ENCODE measurements at regions not wholly inside any gene's neighbourhood (a gene's known extent, or its start where the extent isn't known, plus 50 kb on each side); places are given as distances from the start of the nearest gene placed in this dataset.

GRCh38 chr5:6936031-6936430 lies 222.8 kb downstream of the TENT4A start:
- no peaks in the 10 kb centered on the region for H3K79me2 ChIP-seq (ENCODE audit: control insufficient read depth, low read length)
- H3K9me3 ChIP-seq (ENCODE audit: control insufficient read depth, insufficient read depth, low read length) = no peaks in the 10 kb centered on the region
- no peak overlapping the region for H3K4me2 ChIP-seq (ENCODE audit: low read length)
- H3K36me3 ChIP-seq (ENCODE audit: control insufficient read depth, low read length) = no peaks in the 10 kb centered on the region
- no peaks in the 10 kb centered on the region for H4K20me1 ChIP-seq (ENCODE audit: control insufficient read depth, insufficient read depth, low read depth, low read length)
- H3K4me3 ChIP-seq (ENCODE audit: low read length) = no peak overlapping the region
- H3K27me3 ChIP-seq (ENCODE audit: control insufficient read depth, low read length) = no peaks in the 10 kb centered on the region
- no peaks in the 10 kb centered on the region for H3F3A ChIP-seq (ENCODE audit: control insufficient read depth, insufficient read depth)
- no peaks in the 10 kb centered on the region for H3K9me2 ChIP-seq (replicated peaks; ENCODE audit: control insufficient read depth, low read length)
- H3K4me1 ChIP-seq (ENCODE audit: control insufficient read depth, low read length) = no peaks in the 10 kb centered on the region
- no peak overlapping the region for H3K27ac ChIP-seq (ENCODE audit: low read depth, low read length)
- TF ChIP-seq CTCF (IDR thresholded peaks at IDR 0.05; ENCODE audit: low read depth, low read length, poor library complexity, severe bottlenecking) (no peak), EZH2phosphoT487 (IDR thresholded peaks at IDR 0.05; ENCODE audit: borderline replicate concordance, low read length) (no peak)

GRCh38 chr5:6937677-6938076 lies 224.4 kb downstream of the TENT4A start:
- Histone ChIP-seq H3K9me3 (ENCODE audit: control insufficient read depth, insufficient read depth, low read length) (no peaks in the 10 kb centered on the region), H4K20me1 (ENCODE audit: control insufficient read depth, insufficient read depth, low read depth, low read length) (no peaks in the 10 kb centered on the region), H3K4me1 (ENCODE audit: control insufficient read depth, low read length) (no peaks in the 10 kb centered on the region), H3K4me3 (ENCODE audit: low read length) (no peak overlapping the region), H3K27me3 (ENCODE audit: control insufficient read depth, low read length) (no peaks in the 10 kb centered on the region), H3K9me2 (replicated peaks; ENCODE audit: control insufficient read depth, low read length) (no peaks in the 10 kb centered on the region), H3F3A (ENCODE audit: control insufficient read depth, insufficient read depth) (no peaks in the 10 kb centered on the region), H3K36me3 (ENCODE audit: control insufficient read depth, low read length) (no peaks in the 10 kb centered on the region), H3K79me2 (ENCODE audit: control insufficient read depth, low read length) (no peaks in the 10 kb centered on the region), H3K4me2 (ENCODE audit: low read length) (no peak overlapping the region), H3K27ac (ENCODE audit: low read depth, low read length) (no peak overlapping the region)
- TF ChIP-seq CTCF (IDR thresholded peaks at IDR 0.05; ENCODE audit: low read depth, low read length, poor library complexity, severe bottlenecking) = no peak
- no peak for TF ChIP-seq EZH2phosphoT487 (IDR thresholded peaks at IDR 0.05; ENCODE audit: borderline replicate concordance, low read length)

DNA sequence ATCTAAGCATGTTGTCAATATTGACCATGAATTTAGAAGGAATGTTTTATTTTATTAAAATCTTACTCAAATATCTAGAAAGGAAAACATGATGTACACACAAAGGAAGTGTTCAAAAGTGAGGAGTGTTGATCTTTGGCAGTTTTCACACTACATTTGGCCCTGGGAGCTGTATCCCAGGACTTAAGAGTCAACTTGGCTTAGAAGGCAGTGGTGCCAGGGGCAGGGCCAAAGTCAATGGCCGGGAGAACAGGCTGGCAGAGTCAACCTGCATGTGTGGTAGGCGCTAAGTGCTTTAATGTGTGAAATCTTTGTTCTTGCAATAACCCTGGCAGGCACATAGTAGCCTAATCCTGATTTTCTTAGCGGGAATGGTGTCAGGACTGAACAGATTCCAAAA lies 228.4 kb downstream of the TENT4A start:
- H3K36me3 ChIP-seq (ENCODE audit: control insufficient read depth, low read length) = no peaks in the 10 kb centered on the region
- H3K4me2 ChIP-seq (ENCODE audit: low read length) = no peak overlapping the region
- H3K79me2 ChIP-seq (ENCODE audit: control insufficient read depth, low read length) = no peaks in the 10 kb centered on the region
- H3F3A ChIP-seq (ENCODE audit: control insufficient read depth, insufficient read depth) = no peaks in the 10 kb centered on the region
- TF ChIP-seq EZH2phosphoT487 (IDR thresholded peaks at IDR 0.05; ENCODE audit: borderline replicate concordance, low read length) (no peak), CTCF (IDR thresholded peaks at IDR 0.05; ENCODE audit: low read depth, low read length, poor library complexity, severe bottlenecking) (no peak)
- H3K27ac ChIP-seq (ENCODE audit: low read depth, low read length) = no peak overlapping the region
- H3K4me3 ChIP-seq (ENCODE audit: low read length) = no peak overlapping the region
- no peaks in the 10 kb centered on the region for H3K4me1 ChIP-seq (ENCODE audit: control insufficient read depth, low read length)
- H3K9me3 ChIP-seq (ENCODE audit: control insufficient read depth, insufficient read depth, low read length) = no peaks in the 10 kb centered on the region
- no peaks in the 10 kb centered on the region for H3K27me3 ChIP-seq (ENCODE audit: control insufficient read depth, low read length)
- no peaks in the 10 kb centered on the region for H3K9me2 ChIP-seq (replicated peaks; ENCODE audit: control insufficient read depth, low read length)
- H4K20me1 ChIP-seq (ENCODE audit: control insufficient read depth, insufficient read depth, low read depth, low read length) = no peaks in the 10 kb centered on the region
